Colon (tissue), 2 donors: ENCODE measurements at regions not wholly inside any gene's neighbourhood (a gene's known extent, or its start where the extent isn't known, plus 50 kb on each side); places are given as distances from the start of the nearest gene placed in this dataset.

Experiments
- FAIRE-seq: peaks from 2 replicates; lab custom pipeline; 2012; peaks lifted over from hg19 to GRCh38; lab: Jason Lieb, UNC
- donor health status: control.
- donor health status: control.

DNA sequence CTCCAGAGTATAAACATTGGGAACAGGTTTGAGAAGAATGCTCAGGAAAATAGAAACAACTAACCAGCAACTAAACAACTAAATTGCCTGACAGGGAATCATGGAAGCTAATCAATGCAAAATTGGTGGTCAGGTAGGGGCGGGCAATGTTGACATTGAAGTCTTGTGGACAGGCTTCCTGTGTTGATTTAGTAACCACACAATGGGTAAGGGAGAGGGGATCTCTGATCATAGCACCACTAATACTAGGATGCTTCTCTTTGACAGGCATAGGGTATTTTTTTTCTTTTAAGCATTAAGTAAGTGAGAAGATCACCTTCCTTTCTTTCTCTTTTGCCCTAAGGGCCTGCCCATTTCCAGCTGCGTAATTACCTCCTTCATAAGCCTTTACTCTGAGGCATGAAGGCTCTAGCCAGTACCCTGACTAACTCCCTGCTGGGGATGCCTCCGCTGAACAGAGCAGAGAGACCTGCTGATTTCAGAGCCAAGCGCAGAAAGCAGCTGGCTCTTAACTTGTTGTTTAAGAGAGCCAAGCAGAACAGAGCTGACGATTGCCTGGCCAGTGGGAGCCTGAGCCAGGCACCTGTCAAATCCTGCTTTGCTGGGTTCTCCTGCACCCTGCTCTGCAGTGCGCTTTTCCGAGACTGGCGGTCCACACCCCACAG lies 118.7 kb downstream of the BMP2 start:
- no peak for FAIRE-seq

DNA sequence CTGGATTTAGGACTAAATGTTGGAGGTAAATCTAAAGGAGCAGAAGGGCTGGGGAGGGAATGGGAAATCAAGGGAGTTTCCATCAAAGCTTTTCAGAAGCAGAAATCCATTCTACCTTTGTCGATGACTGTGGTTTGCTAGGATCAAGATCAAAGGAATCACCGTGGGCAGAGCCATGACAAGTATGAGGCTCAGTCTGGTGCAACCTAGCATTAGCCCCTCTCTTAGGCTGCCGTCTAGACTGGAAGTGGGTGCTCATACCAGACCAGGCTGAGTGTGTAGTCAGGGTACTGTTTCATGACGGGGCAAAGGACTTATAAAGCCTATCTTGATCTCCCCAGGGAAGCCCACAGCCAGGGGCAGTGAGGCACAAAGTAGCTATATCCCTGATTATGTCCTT lies 120.5 kb downstream of the BMP2 start:
- FAIRE-seq: no peak

DNA sequence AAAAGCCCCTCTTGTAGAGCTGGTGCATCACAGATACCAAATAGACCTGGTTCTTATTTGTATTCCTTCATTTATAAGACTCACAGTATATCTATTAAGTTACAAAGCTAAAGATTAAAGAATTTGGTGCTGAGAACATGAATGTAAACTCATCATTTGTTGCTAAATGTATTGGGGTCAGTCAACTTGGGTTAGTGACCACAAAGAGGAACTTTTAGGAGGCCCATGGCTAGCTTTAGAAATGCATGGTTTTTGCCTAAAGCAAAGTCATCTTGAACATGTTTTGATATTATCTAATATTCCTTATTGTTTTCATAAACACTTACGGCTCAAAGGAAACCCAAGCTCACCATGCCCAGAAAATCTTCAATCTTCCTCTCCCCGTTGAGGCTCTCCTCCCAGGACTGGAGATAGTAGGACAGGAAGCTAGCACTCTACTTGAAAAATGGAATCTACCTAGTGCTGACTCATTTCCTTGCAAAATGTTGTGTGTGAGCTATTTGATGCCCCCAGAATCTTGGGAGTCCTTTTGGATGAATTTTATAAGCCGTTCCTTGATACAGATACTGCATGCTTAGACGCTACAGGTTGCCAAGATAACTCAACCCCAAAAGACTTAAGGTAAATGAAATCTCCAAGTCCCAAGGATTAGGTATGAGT lies 121.4 kb downstream of the BMP2 start:
- FAIRE-seq: no peak

DNA sequence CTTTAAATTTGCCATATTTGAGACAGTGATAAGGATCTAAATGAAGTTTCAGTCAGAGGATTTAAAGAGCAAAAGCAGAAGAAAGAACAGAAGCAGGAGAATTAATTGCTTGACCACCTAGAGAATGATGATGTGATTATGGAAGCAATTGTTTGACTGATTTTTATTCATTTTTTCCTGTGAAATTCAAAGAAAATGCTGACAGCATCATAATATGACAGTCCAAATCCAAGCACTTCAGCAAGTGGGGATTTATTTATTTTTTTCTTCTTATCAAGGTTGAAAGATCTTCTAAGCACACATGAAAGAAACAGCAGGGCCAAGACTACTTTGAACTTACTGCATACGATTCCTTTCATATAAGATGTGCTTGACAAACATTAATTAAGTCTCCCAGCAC lies 125.2 kb downstream of the BMP2 start:
- FAIRE-seq: no peak

DNA sequence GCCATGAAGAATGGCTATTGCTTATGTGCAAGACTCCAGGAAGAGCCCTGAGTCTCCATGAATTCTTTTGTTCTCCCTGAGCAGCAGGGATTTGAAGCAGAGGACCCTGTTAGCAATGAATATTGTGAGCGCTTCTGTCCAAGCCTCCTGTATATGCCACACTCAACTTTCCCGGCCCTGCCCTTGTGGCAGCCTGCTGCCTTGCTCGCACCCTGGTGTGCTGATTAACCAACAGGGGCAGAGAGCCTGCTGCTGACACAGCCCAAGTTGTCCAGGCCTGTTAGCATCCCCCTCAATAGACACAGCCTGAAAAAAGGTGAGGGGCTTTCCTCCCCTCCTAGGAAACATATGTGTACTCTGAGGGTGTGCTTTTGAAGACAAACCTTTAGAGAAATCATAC lies 131.4 kb downstream of the BMP2 start:
- FAIRE-seq: no peak

DNA sequence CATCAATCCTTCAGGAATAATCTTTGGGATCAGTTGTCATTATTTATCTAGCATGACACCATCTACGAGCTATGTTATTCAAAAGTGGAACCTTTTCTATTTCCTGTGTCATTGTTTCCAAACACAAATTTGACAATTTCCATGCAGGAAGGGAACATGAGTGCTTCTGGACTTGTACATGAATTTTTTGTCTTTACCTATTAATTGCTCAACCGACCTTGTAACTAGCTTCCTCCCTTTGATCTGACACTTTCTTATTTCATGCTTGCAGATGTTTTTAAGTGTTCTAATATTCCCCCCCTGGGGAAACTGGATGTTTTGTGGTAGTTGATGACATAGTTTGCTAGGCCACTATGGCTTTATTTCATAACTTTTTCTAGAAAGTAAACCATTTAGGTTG lies 139.4 kb downstream of the BMP2 start:
- no peak for FAIRE-seq

DNA sequence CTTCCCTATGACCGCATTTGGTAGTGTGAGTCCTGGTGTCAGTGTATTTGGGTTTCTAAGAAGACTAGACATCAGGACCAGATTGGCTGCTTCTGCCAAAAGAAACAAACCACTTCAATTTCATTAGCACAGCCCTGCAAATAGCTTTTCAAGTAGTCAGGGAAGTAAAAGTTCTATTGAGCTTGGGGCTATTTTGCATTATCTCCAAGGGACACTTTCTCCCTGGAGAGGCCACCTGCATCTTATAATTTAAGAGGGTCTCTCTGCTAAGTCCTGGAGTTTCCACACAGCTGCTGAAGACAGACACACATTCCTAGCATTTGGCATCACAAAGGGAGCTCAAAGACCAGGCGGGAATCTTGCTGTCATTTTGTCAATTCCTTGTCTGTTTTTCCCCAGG lies 141.2 kb downstream of the BMP2 start:
- no peak for FAIRE-seq

DNA sequence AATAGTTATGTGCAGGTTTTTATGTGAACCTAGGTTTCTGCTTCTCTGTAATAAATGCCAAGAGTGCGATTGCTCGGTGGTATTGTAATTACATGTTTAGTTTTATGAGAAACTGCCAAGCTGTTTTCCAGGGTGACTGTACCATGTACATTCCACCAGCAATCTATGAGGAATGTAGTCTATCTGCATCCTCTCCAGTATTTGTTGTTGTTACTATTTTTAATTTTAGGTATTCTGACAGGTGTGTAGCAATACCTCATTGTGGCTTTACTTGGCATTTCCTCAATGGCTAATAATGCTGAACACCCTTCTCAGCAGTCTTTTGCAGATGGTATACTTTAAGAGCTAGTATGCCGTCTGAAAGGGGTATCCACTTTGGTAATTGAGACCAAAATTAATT lies 142.1 kb downstream of the BMP2 start:
- no peak for FAIRE-seq

DNA sequence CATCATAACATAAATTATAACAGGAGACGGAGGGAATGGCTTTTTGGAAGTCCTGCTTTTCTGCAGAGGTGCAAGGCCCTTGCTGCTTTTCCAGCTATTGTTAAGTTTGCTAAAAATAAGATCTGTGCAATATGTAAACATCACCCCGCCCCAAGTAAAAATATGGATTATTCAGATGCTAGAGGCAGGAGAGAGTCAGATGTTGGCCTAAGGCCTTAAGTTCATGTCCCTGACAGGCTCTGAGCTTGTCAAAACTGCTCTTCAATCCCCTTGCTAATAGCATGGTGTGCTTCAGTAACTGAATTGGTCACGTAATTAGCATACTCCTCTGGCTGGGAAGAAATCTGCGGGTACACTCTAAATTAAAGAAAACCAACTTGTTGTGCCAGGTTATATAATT lies 147.5 kb downstream of the BMP2 start:
- no peak for FAIRE-seq

DNA sequence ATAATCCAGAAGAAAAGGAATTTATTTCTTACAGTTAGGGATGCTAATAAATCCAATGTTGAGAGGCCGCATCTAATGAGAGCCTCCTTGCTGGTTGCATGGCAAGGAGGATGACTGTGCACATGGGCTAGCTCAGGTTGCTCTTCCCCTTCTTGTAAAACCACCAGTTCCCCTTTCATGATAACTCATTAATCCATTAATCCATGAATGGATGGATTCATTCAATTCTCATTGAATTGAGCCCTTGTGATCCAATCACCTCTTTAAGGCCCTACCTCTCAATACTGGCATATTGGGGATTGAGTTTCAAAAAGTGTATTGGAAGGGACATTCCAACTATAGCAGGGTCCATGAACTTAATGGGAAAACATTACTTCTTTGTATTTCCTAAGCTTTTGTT lies 149.5 kb downstream of the BMP2 start:
- no peak for FAIRE-seq

DNA sequence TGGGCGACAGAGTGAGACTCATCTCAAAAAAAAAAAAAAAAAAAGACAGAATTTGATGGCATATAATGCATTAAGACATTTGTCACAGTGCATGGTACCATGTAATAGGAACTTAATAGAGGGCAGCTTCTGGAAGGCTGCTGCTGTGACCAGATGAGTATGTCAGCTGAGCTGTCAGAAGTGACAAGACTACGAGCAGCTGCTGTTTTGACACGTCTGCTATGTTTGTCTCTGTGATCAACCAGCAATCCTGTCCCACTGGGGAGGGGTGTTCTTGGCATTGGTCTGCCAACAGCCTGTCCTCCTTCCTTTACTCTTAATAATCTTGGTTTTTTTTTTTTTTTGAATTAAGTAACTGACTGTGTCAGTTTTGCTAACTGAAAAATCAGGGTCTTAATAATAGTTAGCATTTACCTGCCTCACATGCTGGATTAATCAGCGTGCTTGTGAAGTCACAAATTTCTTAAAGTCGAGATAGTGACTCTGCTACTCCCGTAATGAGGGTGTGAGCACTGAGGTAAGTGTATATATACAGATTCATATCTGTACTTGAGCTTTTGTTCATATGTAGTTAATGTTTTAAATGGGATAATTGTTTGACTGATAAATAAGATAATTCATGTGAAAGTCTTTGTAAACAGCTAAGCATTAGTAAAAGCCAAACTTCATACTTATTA lies 152.4 kb downstream of the BMP2 start:
- FAIRE-seq: no peak

DNA sequence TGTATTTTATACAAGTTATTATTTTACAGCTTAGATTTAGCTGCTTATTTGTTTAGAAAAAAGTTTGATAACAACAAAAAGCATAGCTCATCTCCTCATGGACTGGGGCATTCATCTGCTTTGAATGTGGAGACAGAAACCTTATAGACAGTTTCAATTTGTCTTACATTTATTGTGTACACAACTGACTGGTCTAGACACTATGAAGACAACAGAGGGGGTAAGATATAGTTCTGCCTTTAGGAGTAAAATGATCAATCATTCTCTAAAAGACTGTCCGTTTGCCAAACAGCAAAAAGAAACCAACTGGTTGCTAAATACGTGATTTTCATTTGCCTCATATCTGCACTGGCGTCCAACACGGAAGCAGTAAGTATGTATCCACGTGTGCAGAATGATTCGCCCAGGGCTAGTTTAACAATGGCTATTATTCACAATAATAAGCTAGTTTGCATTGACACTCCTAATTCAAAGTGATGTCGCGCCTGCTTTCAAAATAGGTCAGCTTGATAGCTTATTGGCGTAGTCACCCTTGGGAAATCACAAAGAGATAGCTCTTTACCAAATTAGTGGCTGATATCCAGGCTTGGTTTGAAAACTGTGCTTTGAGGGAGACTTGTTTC lies 153.6 kb downstream of the BMP2 start:
- FAIRE-seq: no peak

DNA sequence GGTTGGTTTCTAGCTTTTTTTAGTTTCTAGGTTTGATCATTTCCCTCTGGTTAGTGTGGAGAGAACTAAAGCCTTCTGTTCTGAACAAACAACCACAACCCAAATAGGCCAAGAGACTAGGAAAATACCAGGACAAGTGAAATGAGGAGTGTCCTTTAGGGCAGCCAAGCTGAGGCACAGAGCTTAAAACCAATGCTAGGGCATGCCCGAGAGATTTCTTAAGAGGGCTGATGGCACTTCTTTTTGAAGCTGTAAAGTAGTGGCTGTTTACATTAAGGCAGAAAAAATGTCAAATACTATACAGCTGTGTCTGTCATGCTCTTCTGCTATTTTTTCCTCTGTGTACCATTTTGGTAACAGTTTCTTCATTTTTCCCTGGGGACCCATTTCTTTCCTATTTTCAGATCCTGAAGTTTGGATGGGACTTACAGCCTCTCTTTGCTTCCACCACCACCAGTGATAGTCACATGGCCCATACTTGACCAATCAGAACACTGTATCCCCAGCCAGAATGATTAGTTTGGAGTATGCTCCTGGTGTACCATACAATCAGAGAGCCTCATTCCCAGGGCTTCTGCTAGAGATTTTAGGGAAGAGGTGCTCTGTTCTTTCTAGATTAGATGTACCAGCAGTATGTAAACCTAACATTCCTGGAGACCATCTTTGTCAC lies 154.4 kb downstream of the BMP2 start:
- FAIRE-seq: no peak

DNA sequence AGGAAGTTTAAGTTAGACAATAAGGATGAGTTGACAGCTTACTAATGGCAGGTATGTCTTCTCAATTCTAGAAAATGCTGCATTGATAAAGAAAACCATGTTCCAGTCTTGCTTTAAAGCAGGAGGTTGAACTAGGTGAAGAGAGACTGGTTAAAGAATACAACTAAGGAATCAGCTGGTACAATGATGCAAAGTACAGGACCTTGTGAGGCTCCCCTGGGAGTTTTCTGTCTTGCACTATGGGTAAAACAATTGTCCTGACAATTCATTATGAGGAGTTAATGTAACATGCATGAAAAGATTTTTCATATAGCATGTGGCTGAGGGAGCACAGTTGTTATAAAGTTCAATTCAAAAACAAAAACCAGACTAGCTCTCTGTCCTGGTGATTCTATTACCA lies 157.2 kb downstream of the BMP2 start:
- FAIRE-seq: no peak

DNA sequence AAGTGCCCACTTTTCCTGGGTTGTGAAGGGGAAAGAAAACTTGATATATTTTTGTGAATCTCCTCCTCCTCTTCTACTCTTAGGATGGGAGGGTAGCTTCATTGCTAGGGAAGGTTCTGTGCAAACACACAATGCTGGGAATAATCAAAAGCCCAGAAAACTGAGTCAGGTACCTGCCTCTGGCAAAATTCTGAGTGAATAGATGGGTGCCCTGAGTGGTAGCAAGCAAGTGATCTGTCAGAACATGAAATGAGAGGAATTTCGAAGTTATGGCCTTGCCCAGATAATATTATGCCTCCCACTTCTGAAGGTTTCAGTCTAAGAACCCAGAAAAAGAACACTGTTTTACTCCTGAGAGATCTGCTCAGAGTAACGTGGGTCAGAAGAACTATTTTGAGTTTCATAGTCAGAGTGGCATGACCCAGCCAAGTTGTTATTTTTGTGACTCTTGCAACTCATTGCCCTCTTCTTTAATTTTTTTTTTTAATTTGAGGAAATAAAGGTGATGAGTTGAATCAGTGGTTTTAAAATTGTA lies 158.3 kb downstream of the BMP2 start:
- no peak for FAIRE-seq

DNA sequence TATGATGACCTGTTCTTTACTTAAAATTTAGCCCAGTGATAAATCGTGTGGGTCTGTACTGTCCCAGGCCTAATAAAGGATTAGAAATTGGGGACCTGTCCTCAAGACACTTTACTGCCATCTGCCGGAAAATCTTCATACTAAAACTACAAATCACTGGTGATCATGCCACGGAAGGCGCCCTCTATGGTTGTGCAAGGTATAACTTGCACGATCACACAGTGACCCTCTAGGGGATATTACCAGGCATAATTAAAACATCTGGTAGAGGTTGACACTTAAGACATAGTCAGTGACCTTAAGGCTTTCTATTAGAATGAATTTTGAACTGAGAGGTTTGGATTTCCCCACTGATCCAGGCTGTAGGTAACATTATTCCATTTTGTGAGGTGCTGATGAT lies 172.6 kb downstream of the BMP2 start:
- FAIRE-seq: no peak

DNA sequence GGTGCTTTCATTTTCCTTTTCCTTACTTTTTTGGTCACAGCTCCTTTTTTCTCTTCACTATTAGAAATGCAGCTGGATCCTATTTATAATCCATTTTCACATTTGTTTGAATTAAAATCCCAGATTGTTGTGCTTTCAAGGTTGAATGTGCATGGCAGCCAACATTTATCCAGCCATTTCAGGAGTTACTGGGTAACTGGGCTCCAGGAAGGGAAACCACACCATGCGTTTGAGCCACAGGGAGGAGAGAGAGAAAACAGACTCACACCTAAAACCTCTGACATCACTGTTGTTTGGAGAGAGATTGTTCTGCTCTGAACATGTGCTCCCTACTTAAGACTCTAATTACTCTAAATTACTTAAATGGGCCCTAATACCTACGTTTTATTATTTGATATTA lies 173.4 kb downstream of the BMP2 start:
- FAIRE-seq: no peak

DNA sequence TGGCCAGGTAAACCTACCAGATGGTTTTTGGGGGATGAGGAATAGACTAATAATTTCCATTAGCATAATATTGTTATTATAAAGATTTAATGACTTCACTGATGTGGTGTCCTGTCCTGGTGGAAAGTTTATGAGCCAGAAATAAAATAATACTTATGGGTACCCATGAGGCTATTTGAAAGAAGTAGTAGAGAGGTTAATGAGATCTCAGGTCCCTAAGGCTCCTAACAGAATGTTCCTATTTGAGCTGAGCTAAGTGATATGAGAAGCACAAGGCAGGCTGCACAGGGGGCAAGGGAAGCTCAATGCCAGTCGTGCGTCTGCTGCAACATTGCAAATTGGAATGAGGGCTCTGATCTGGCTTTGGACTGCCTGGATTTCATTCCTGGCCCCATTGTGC lies 174.1 kb downstream of the BMP2 start:
- FAIRE-seq: no peak

DNA sequence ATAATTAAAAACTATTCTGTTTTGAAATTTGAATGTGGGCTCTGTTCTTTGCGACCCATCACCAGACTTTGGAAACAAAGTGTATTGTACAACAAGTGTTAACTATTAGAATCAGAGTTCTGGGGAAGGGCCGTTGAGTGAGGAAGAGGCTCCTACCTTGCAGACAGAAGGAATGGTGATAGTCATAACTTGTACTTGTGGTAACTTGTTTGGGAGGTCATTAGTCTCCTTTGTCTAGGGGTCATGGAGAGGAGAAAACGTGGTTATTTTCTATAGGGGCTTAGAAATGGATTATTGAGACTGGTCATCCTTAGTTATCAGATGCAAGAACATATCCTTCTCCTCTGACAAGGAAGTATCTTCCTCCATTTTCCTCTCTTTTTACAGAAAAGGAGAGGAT lies 174.8 kb downstream of the BMP2 start:
- no peak for FAIRE-seq

DNA sequence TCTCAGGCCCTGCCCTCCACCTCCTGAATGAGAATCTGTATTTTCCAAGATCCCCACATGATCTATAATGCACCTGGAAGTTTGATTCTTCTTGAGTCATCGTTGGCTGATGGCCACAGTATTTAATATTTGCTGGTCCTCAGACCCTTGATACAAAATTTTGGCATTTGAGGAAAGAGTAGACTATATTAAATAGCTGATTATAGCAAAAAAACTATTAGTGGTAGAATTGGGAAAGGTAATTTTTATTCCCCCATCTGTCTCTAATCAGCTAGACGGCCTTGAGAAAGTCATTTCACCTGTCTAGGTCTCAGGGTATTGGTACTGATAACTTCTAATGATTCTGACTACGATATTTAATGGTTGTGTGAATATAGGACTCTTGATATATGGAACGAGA lies 176.8 kb downstream of the BMP2 start:
- FAIRE-seq: no peak

DNA sequence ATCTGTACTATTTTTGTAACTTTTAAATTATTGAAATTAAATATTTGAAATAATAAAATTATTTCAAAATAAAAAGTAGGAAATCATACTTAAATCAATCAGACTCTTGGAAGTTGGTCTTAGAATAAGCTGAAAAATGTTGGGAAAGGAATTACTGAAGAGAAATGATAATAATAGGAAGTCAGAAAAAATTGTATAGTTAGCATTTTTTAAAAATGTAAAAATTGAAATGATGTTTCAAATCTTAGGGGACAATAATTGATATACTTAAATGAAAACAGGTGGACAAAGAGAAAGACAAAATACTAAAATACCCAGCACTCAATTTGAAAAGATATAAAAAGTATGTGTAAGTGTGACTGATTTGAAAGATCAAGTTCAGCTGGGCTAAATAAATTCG lies 186.1 kb downstream of the BMP2 start:
- peak; percentile 85 for FAIRE-seq

DNA sequence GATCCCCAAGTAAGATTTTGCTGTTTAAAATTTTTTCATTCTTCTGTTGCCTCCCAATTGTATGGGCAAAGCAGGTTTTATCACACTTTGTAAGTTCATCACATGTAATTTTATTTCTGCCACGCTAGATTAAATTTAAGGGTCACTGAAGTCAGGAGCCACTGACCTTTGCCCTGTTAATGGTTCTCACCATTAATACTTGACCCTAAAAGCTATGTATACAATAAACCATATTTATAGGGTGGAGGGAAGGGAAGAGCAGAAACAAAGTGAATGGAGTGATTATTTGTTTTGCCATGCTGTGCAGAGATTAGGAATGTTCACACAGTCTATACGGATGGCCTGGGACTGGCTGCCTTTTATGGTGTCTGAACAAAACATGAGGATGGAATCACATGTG lies 186.7 kb downstream of the BMP2 start:
- FAIRE-seq: no peak

DNA sequence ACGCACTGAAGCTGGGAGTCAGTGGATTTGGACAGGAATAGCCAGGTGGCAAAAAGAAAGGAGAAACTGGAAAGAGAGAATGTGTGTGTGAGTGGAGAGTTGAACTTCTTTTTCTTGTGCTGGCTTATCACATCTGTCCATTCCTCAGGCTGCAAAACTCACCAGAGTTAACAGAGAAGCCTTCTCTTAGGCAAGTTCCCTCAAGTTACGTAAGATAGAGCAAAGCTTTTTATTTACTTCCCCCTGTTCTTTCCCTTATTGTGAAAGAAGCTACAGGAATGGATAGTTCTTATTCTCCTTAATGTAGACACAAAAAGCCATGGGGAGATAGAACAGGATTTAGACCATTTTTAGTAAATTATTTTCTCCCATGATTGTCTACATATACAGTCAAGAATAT lies 188.6 kb downstream of the BMP2 start:
- no peak for FAIRE-seq
